ENCODE measurements at regions not wholly inside any gene's neighbourhood (a gene's known extent, or its start where the extent isn't known, plus 50 kb on each side); places are given as distances from the start of the nearest gene placed in this dataset.

- no peak for DNase-seq
- Mint-ChIP-seq H3K36me3 (ENCODE audit: low read depth) (peaks cover 3% of the 10 kb centered on the region), H3K4me3 (no peak overlapping the region), H3K27me3 (ENCODE audit: low read depth, poor library complexity) (peaks cover 9% of the 10 kb centered on the region), H3K9me3 (peaks cover 9% of the 10 kb centered on the region), H3K4me1 (peaks cover 32% of the 10 kb centered on the region), H3K27ac (no peak overlapping the region)
- TF ChIP-seq CTCF (IDR thresholded peaks at IDR 0.05): no peak
Measured at GRCh38 chr2:217527590-217528202, 475.1 kb downstream of the TNS1 start.

GRCh38 chr2:217525076-217525475, 477.7 kb downstream of the TNS1 start:
- no peak for DNase-seq
- H3K4me1 Mint-ChIP-seq: peaks cover 9% of the 10 kb centered on the region
- no peak overlapping the region for H3K4me3 Mint-ChIP-seq
- peaks cover 9% of the 10 kb centered on the region for H3K27me3 Mint-ChIP-seq (ENCODE audit: low read depth, poor library complexity)
- H3K27ac Mint-ChIP-seq: no peak overlapping the region
- TF ChIP-seq CTCF (IDR thresholded peaks at IDR 0.05): no peak
- no peaks in the 10 kb centered on the region for H3K9me3 Mint-ChIP-seq
- H3K36me3 Mint-ChIP-seq (ENCODE audit: low read depth): no peaks in the 10 kb centered on the region

DNA sequence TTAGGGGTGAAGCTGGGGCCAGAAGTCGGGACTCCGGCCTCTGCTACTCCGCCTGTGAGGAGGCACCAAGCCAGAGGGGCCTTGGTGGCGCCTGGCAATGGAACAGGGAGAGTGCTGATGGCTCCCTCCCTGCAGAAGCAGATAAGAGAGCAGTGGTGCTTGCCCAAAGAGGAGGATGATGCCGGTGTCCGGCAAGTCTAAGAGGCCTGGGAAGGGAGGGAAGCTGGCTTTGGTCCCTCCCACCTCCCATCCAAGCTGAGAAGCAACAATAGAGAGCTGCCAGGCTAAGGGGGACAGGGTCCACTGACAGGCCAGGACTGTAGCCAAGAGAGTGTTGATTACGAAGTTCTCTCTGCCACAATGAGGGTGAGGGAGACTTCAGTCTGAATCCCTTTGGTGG, 479.5 kb downstream of the TNS1 start:
- TF ChIP-seq CTCF (IDR thresholded peaks at IDR 0.05): no peak
- Mint-ChIP-seq H3K9me3 (no peaks in the 10 kb centered on the region), H3K4me3 (no peak overlapping the region), H3K27me3 (ENCODE audit: low read depth, poor library complexity) (peaks cover 12% of the 10 kb centered on the region), H3K27ac (no peak overlapping the region), H3K4me1 (peaks cover 9% of the 10 kb centered on the region), H3K36me3 (ENCODE audit: low read depth) (no peaks in the 10 kb centered on the region)
- DNase-seq: no peak

GRCh38 chr2:217521820-217522219, 481.0 kb downstream of the TNS1 start:
- H3K4me3 Mint-ChIP-seq: no peak overlapping the region
- no peak for DNase-seq

DNA sequence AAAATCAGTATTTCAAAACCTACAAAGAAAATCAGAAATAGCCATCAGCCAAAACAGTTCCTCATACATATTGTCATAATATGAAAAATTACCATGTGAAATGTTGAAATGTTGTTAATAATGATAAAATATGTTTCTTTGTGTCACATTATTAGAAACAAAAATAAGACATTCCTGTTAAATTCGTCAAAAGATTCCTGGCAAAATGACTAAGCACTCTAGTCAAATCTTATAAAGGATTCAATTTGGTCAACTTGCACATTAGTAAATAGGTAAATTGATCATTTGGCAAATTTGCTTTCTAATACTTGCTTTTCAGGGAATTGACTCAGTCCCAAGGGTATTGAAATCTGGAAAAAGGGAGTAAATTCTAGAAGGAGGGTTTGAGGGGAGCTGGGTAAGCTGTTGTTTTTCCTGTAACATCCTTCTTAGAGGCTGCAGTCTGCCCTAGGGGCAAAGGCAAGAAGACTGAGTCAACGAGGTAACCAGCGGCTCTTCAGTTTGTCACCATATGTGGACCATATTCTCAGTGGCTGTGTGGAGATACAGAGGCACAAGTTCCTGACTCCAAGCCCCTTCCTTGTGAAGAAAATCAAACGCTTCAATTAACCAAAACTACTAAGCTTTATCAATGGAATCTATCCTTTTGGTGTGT, 482.3 kb downstream of the TNS1 start:
- H3K36me3 Mint-ChIP-seq (ENCODE audit: low read depth): no peaks in the 10 kb centered on the region
- H3K4me1 Mint-ChIP-seq: peaks cover 25% of the 10 kb centered on the region
- H3K27ac Mint-ChIP-seq: no peak overlapping the region
- H3K4me3 Mint-ChIP-seq: no peak overlapping the region
- peaks cover 12% of the 10 kb centered on the region for H3K27me3 Mint-ChIP-seq (ENCODE audit: low read depth, poor library complexity)
- H3K9me3 Mint-ChIP-seq: no peaks in the 10 kb centered on the region
- no peak for TF ChIP-seq CTCF (IDR thresholded peaks at IDR 0.05)
- no peak for DNase-seq

More at GRCh38 chr2:217521820-217522219, 481.0 kb downstream of the TNS1 start:
- Mint-ChIP-seq H3K27me3 (ENCODE audit: low read depth, poor library complexity) (peaks cover 12% of the 10 kb centered on the region), H3K9me3 (no peaks in the 10 kb centered on the region), H3K27ac (no peak overlapping the region), H3K4me1 (peaks cover 15% of the 10 kb centered on the region), H3K36me3 (ENCODE audit: low read depth) (no peaks in the 10 kb centered on the region)
- no peak for TF ChIP-seq CTCF (IDR thresholded peaks at IDR 0.05)

DNA sequence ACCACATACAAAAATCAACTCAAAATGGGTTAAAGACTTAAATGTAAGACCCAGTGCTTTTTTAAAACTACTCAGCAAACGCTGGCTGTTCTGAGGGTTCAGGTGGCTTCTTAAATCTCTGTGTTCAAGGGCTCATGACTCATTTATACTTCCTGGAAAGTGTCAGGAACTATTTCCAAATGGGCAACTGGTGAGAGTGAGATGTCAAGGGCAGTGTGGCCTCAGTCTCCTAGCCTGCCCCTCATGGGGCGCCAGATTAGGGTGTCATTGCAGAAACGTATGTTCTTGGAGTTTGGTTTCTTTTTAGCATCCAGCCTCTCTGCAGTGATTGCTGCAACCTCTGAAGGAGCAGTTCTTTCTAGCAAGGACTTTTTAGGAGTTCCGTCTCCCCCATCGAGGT, 485.4 kb downstream of the TNS1 start:
- DNase-seq: no peak
- Mint-ChIP-seq H3K27ac (no peak overlapping the region), H3K4me3 (no peak overlapping the region), H3K36me3 (ENCODE audit: low read depth) (no peaks in the 10 kb centered on the region), H3K9me3 (no peaks in the 10 kb centered on the region), H3K27me3 (ENCODE audit: low read depth, poor library complexity) (peaks cover 5% of the 10 kb centered on the region), H3K4me1 (peaks cover 30% of the 10 kb centered on the region)
- no peak for TF ChIP-seq CTCF (IDR thresholded peaks at IDR 0.05)

Measured in nephron progenitor cell (in vitro differentiated cells).